SW 1271 (cell line): ENCODE measurements at regions not wholly inside any gene's neighbourhood (a gene's known extent, or its start where the extent isn't known, plus 50 kb on each side); places are given as distances from the start of the nearest gene placed in this dataset.
"Not testable (repeated sequence)": the region's sequence is repeated elsewhere in the genome, so short reads cannot be mapped to it uniquely, and the experiment has no call there.

Experiments
- DNase-seq, 2 experiments: peaks; one replicate each; lab custom pipeline; 2025; lab: John Stamatoyannopoulos, UW

DNA sequence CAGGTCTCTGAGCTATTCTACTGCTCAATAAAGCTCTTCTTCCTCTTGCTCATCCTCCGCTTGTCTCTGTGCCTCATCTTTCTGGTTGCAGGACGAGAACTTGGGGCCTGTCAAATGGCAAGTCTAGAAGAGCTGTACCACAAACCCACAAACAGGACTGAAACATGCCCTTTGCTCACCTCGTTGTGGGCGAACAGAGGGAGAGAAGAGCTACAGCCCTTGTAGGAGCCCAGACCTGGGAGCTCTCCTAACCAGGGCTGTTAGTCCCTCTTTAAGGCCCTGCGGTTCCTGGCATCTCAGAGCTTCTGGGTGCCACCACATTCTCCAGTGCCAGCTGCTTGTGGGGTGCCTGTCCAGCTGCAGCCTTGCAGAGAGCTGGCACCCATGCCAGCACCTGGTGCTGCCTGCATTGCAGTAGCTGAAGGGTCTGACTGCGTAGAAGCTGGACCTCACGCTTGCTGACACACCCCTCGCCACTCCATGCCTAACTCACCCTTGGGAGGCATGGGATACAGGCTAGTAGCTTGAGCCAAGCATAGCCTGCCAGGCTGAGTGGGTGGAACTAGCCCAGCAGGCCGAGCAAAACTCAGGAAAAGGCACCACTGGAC is 313.4 kb downstream of the ANKRD30B start:
- DNase-seq = not testable (repeated sequence)

DNA sequence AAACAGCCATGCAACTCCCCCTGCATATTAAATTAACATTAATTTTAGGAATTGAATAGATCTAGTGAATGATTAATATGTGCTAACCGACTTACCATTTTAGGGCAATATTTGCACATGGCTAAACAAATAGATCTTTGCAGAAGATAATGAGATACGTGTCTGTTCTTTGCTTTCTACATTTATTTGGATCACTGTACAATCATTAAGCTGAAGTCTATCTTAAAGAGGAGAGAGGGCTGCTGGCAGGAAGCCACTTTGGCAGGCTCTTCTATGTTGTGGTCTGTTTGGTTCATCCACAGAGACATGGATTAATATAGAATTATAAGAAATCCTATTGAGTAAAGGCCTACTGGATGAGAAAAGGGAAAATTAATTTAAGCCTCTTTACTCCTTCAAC is 318.5 kb downstream of the ANKRD30B start:
- not testable (repeated sequence) for DNase-seq

DNA sequence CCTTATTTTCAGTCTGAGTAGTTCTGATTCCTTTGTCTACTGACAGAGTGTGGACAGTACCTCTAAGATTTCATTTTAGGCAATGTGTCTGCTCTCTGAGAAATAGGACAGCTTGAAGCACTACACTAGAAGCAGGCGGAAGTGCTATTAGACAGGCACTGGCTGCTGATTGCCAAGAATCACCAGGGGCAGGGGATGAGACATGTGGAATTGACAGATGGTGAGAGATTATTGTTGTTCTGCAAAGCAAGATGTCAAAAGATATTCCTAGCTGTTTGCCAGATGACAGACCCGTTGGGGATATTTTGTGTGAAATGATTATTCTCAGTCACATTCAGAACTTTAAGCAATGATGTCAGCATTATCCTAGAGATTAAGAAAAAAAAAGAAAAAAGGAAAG is 323.3 kb downstream of the ANKRD30B start:
- not testable (repeated sequence) for DNase-seq
